Osteoblast (primary cell): ENCODE measurements at regions not wholly inside any gene's neighbourhood (a gene's known extent, or its start where the extent isn't known, plus 50 kb on each side); places are given as distances from the start of the nearest gene placed in this dataset.
"Not testable (repeated sequence)": the region's sequence is repeated elsewhere in the genome, so short reads cannot be mapped to it uniquely, and the experiment has no call there.

Experiments used
- DNase-seq: peaks from one replicate; pipeline ENCODE4 v3.0.0; 2011; ENCODE audit warnings: low spot score, mixed read lengths; ENCODE audit not compliant: insufficient read length; ENCODE audit errors: missing footprints
- H2AFZ ChIP-seq: 2 replicates; pipeline ENCODE4 v1.6.0; 2011; ENCODE audit warnings: mild to moderate bottlenecking, low read length
- H3K27ac ChIP-seq: 2 replicates; pipeline ENCODE4 v1.5.1; 2011; ENCODE audit warnings: mild to moderate bottlenecking, low read depth, low read length, moderate library complexity
- H3K27me3 ChIP-seq: 2 replicates; pipeline ENCODE4 v1.6.0; 2012; ENCODE audit warnings: mild to moderate bottlenecking, control low read depth, inconsistent platforms, low read length, moderate library complexity; ENCODE audit not compliant: insufficient read depth
- H3K36me3 ChIP-seq: 2 replicates; pipeline ENCODE4 v1.5.1; 2011; ENCODE audit warnings: mild to moderate bottlenecking, low read length, control low read depth, moderate library complexity; ENCODE audit not compliant: insufficient read depth
- H3K4me1 ChIP-seq: 2 replicates; pipeline ENCODE4 v1.5.1; 2011; ENCODE audit warnings: mild to moderate bottlenecking, low read length, control low read depth, moderate library complexity; ENCODE audit not compliant: insufficient read depth
- H3K4me2 ChIP-seq: 2 replicates; pipeline ENCODE4 v1.6.0; 2011; ENCODE audit warnings: mild to moderate bottlenecking, low read length; ENCODE audit not compliant: insufficient read depth
- H3K4me3 ChIP-seq: fragments of 200-600 bp; sonication (generic); 3 replicates; pipeline ENCODE4 v1.5.1; 2012; ENCODE audit warnings: mild to moderate bottlenecking, low read length, inconsistent platforms; ENCODE audit not compliant: insufficient read depth
- H3K79me2 ChIP-seq: 2 replicates; pipeline ENCODE4 v1.6.0; 2012; ENCODE audit warnings: mild to moderate bottlenecking, low read length, control low read depth, inconsistent platforms; ENCODE audit not compliant: insufficient read depth
- H3K9me3 ChIP-seq: 2 replicates; pipeline ENCODE4 v1.5.1; 2011; ENCODE audit warnings: low read depth, low read length, control low read depth
- H4K20me1 ChIP-seq: 2 replicates; pipeline ENCODE4 v1.6.0; 2012; ENCODE audit warnings: mild to moderate bottlenecking, low read length, control low read depth; ENCODE audit not compliant: insufficient read depth
- TF ChIP-seq, protein P1 (sequence below): IDR thresholded peaks from 2 replicates; pipeline ENCODE4 v1.5.1; 2011; ENCODE audit warnings: mild to moderate bottlenecking, low read depth, low read length, moderate library complexity; ENCODE audit errors: extremely low read depth

GRCh38 chr12:74663958-74664357, 126.3 kb downstream of the ATXN7L3B start:
- Histone ChIP-seq H3K79me2 (no peaks in the 10 kb centered on the region), H3K27ac (no peak overlapping the region), H3K4me2 (no peak overlapping the region), H3K36me3 (no peaks in the 10 kb centered on the region), H3K9me3 (no peaks in the 10 kb centered on the region), H3K27me3 (no peaks in the 10 kb centered on the region), H3K4me3 (no peak overlapping the region), H3K4me1 (no peaks in the 10 kb centered on the region), H2AFZ (no peak overlapping the region), H4K20me1 (no peaks in the 10 kb centered on the region)
- TF ChIP-seq, protein P1, sequence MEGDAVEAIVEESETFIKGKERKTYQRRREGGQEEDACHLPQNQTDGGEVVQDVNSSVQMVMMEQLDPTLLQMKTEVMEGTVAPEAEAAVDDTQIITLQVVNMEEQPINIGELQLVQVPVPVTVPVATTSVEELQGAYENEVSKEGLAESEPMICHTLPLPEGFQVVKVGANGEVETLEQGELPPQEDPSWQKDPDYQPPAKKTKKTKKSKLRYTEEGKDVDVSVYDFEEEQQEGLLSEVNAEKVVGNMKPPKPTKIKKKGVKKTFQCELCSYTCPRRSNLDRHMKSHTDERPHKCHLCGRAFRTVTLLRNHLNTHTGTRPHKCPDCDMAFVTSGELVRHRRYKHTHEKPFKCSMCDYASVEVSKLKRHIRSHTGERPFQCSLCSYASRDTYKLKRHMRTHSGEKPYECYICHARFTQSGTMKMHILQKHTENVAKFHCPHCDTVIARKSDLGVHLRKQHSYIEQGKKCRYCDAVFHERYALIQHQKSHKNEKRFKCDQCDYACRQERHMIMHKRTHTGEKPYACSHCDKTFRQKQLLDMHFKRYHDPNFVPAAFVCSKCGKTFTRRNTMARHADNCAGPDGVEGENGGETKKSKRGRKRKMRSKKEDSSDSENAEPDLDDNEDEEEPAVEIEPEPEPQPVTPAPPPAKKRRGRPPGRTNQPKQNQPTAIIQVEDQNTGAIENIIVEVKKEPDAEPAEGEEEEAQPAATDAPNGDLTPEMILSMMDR: no peak
- DNase-seq: no peak

DNA sequence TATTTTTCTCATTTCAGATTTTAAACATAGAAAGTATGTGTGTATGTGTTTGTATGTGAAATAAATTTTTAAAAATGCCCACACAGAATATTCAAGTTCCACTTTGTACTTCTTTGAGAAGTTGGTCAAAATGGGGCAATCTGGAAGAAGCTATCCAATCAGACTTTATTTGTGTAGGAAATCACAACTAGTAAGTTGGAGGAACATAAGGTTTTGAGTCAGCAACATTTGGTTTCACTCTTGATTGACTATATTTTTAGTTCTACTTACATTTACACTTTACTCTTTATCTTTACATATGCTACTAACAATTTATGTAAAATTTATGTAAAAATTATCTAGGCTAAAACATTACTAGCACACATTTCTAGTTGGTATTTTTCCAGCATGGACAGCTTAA, 128.1 kb downstream of the ATXN7L3B start:
- no peaks in the 10 kb centered on the region for H3K79me2 ChIP-seq
- no peak overlapping the region for H2AFZ ChIP-seq
- no peaks in the 10 kb centered on the region for H3K36me3 ChIP-seq
- TF ChIP-seq, protein P1: no peak
- H3K4me1 ChIP-seq: no peaks in the 10 kb centered on the region
- H4K20me1 ChIP-seq: no peaks in the 10 kb centered on the region
- H3K27ac ChIP-seq: no peak overlapping the region
- H3K9me3 ChIP-seq: no peaks in the 10 kb centered on the region
- H3K27me3 ChIP-seq: no peaks in the 10 kb centered on the region
- H3K4me3 ChIP-seq: no peak overlapping the region
- no peak overlapping the region for H3K4me2 ChIP-seq
- DNase-seq: no peak

DNA sequence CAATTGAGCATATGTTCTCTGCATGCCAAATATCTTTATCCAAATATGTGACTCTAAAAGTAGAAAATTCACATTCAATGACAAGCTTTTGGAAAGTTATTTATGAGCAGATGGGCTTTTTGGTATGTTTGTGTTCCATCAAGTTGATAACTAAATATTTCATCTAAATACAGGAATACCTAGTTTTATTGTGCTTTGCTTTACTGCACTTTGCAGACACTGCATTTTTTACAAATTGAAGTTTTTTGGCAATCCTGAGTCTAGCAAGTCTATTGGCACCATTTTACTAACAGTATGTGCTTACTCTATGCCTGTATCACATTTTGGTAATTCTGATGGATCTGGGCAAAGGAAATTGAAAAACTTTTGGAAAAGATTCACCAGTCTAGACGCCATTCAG, 133.8 kb downstream of the ATXN7L3B start:
- no peaks in the 10 kb centered on the region for H3K79me2 ChIP-seq
- H4K20me1 ChIP-seq: no peaks in the 10 kb centered on the region
- TF ChIP-seq, protein P1: no peak
- no peaks in the 10 kb centered on the region for H3K36me3 ChIP-seq
- H3K4me2 ChIP-seq: no peak overlapping the region
- DNase-seq: no peak
- no peaks in the 10 kb centered on the region for H3K9me3 ChIP-seq
- H3K4me1 ChIP-seq: no peaks in the 10 kb centered on the region
- H2AFZ ChIP-seq: no peak overlapping the region
- no peak overlapping the region for H3K4me3 ChIP-seq
- H3K27me3 ChIP-seq: no peaks in the 10 kb centered on the region
- H3K27ac ChIP-seq: no peak overlapping the region

- not testable (repeated sequence) for H3K27ac ChIP-seq, H3K4me3 ChIP-seq, H3K4me2 ChIP-seq
These were observed 139.3 kb downstream of the ATXN7L3B start for GRCh38 chr12:74676955-74677354.

DNA sequence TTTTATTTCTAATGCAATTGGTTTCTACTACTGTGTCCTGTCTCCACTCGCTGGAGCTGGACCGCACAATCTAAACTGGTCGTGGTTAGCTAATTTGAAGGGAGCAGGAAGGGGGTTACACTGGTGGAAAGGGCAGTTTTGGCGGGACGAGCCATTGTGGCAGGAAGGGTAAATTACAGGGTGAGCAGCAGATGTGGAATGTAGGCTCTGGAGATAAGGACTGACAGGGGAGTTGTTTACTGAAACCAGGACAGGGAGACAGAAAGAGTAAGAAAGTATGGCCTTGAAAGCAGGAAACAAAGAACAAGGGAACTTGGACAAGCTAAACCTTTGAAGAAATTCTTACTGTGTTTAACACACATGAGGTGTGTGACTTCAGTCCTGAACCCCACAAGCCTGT, 147.8 kb downstream of the ATXN7L3B start:
- H3K4me2 ChIP-seq: no peak overlapping the region
- H3K4me1 ChIP-seq: no peaks in the 10 kb centered on the region
- no peak overlapping the region for H3K27ac ChIP-seq
- H3K36me3 ChIP-seq: no peaks in the 10 kb centered on the region
- no peaks in the 10 kb centered on the region for H4K20me1 ChIP-seq
- no peaks in the 10 kb centered on the region for H3K27me3 ChIP-seq
- no peak overlapping the region for H3K4me3 ChIP-seq
- H3K9me3 ChIP-seq: peaks cover 4% of the 10 kb centered on the region
- H2AFZ ChIP-seq: no peak overlapping the region
- H3K79me2 ChIP-seq: no peaks in the 10 kb centered on the region
- TF ChIP-seq, protein P1: no peak
- DNase-seq: no peak

More at GRCh38 chr12:74676955-74677354, 139.3 kb downstream of the ATXN7L3B start:
- not testable (repeated sequence) for H3K9me3 ChIP-seq, H3K4me1 ChIP-seq, H3K36me3 ChIP-seq, H3K79me2 ChIP-seq, DNase-seq, H4K20me1 ChIP-seq, H2AFZ ChIP-seq, H3K27me3 ChIP-seq
